RCC 7860 (cell line): ENCODE measurements at regions not wholly inside any gene's neighbourhood (a gene's known extent, or its start where the extent isn't known, plus 50 kb on each side); places are given as distances from the start of the nearest gene placed in this dataset.
"Not testable (repeated sequence)": the region's sequence is repeated elsewhere in the genome, so short reads cannot be mapped to it uniquely, and the experiment has no call there.

Experiments used
- DNase-seq: peaks from one replicate; pipeline ENCODE4 v3.0.0-alpha.2; 2015; ENCODE audit warnings: low spot score
- FAIRE-seq: peaks from 2 replicates; lab custom pipeline; 2012; peaks lifted over from hg19 to GRCh38; lab: Jason Lieb, UNC

DNA sequence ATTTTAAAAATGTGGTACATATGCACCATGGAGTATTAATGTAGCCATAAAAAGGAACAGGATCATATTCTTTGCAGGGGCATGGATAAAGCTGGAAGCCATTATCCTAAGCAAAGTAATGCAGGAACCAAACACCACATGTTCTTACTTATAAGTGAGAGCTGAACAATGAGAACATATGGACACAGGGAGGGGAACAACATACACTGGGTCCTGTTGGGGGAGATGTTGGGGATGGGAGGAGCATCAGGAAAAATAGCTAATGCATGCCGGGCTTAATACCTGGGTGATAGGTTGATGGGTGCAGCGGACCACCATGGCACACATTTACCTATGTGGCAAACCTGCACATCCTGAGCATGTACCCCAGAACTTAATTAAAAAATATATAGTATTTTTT is 352.5 kb upstream of the KAZN start:
- no peak for DNase-seq
- FAIRE-seq: no peak

GRCh38 chr1:14246471-14246870 is 352.0 kb upstream of the KAZN start:
- DNase-seq: no peak
- no peak for FAIRE-seq

DNA sequence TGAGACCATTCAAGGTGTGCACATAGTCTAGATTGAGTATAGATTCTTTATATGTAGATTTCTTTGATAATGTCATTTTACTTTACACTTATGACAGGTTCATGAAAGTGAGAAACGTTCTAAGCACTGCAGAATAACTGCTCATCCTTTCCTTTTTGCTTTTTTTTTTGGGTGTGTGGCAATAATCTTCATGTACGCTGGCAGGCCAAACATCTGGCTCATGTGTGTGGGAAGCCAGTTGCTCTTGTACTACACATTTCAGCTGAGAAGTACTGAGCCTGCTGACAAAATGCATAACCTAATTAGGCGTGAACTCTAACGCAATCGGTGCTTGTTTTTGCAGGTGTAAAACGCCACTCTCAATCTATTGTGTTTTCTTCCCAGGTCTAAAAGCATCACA is 350.8 kb upstream of the KAZN start:
- DNase-seq (no peak), FAIRE-seq (no peak)

GRCh38 chr1:14251871-14252270 is 346.6 kb upstream of the KAZN start:
- FAIRE-seq (no peak), DNase-seq (no peak)

GRCh38 chr1:14253676-14254075 is 344.8 kb upstream of the KAZN start:
- FAIRE-seq: no peak

GRCh38 chr1:14254251-14254650 is 344.2 kb upstream of the KAZN start:
- DNase-seq: no peak
- no peak for FAIRE-seq

More at GRCh38 chr1:14253676-14254075, 344.8 kb upstream of the KAZN start:
- DNase-seq: no peak

DNA sequence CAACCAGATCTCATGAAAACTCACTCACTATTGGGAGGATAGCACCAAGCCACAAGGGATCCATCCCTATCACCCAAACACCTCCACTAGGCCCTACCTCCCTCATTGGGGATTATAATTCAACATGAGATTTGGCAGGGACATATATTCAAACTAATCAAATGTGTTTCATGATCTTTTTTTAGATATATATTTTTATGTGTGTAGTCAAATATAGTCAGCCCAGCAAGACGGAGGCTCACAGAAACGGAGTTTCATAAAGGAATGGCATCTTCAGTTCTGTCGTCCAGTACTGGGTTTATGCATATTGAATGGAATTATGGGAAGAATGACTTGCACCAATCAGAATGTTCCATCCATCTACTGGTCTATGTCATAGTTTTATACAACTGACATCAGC is 343.3 kb upstream of the KAZN start:
- DNase-seq (no peak), FAIRE-seq (no peak)

- FAIRE-seq: peak; percentile 50
- DNase-seq: peak; percentile 34
Measured at GRCh38 chr1:14255711-14256110, 342.8 kb upstream of the KAZN start.

- no peak for FAIRE-seq
- DNase-seq: no peak
Measured at GRCh38 chr1:14259191-14259757, 339.2 kb upstream of the KAZN start.

GRCh38 chr1:14260480-14260879 is 338.0 kb upstream of the KAZN start:
- FAIRE-seq (no peak), DNase-seq (no peak)

- FAIRE-seq: no peak
- DNase-seq: no peak
Measured at GRCh38 chr1:14261395-14261794, 337.1 kb upstream of the KAZN start.

DNA sequence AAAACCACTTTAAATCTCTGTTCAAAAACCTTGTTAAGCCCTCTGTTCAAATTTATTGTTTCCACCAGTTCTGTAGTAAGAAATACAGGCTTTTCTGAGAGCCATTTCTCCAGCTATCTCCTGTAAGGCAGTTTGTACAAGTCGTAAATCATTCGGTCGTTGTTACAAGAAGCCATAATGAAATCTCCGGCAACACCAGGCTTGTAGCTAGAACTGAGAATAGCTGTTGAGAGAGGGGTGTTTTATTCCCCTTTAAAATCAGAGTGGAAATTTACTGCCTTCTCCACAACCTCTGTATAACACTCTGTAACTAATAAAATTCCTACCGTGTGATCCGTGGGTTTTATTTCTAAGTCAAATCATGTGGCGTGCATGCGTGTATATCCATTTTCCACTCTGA is 335.8 kb upstream of the KAZN start:
- no peak for FAIRE-seq

DNA sequence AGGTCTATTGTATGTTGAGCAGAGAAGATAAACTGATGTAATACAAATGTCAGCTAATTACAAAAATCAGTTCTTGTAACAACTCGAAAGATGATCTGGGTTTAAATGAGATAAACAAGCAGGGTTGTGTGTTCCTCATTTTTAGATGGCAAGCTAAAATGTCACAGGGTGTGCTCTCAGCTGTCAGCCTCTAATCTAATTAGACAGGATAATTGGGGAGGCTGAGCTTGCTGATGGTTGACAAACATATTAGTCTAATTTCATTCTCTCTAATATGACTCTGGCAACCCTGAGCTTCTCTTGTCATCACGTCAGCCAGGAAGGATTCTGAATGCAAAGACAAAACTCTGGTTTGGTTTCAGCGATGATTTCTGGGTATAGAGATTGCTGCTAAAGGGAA is 335.3 kb upstream of the KAZN start:
- FAIRE-seq: no peak
- no peak for DNase-seq

More for the DNA sequence above, 335.8 kb upstream of the KAZN start:
- DNase-seq: no peak

- DNase-seq (no peak), FAIRE-seq (no peak)
Measured at GRCh38 chr1:14263671-14264070, 334.8 kb upstream of the KAZN start.

- DNase-seq (no peak), FAIRE-seq (no peak)
Measured at GRCh38 chr1:14265495-14265894, 333.0 kb upstream of the KAZN start.

GRCh38 chr1:14267991-14268390 is 330.5 kb upstream of the KAZN start:
- peak; percentile 68 for DNase-seq
- FAIRE-seq: peak; percentile 78

- no peak for DNase-seq
Measured at GRCh38 chr1:14270821-14271220, 327.7 kb upstream of the KAZN start.

DNA sequence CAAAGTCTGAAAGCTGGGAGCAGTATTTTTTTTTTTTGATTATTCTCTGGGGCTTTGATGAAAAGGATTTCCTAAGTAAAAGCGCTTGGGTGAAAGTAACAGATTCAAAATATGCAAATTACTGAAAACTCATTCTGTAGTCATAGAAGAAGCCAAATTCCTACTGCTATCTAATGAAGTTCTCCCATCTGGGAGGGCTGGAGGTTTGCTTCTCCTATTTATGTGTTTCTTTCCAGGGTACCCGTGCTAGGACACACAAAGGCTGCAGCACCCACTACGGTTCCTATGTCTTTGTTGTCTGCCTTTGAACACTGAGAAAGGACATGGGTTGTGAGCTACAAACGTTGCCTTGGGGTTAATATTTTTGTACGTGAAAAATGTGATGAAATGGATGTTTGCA is 324.7 kb upstream of the KAZN start:
- FAIRE-seq (no peak), DNase-seq (no peak)

More at GRCh38 chr1:14270821-14271220, 327.7 kb upstream of the KAZN start:
- FAIRE-seq: no peak

- DNase-seq, FAIRE-seq: not testable (repeated sequence)
Measured at GRCh38 chr1:14279891-14280290, 318.6 kb upstream of the KAZN start.

- DNase-seq (no peak), FAIRE-seq (no peak)
Measured at GRCh38 chr1:14280909-14281308, 317.6 kb upstream of the KAZN start.

DNA sequence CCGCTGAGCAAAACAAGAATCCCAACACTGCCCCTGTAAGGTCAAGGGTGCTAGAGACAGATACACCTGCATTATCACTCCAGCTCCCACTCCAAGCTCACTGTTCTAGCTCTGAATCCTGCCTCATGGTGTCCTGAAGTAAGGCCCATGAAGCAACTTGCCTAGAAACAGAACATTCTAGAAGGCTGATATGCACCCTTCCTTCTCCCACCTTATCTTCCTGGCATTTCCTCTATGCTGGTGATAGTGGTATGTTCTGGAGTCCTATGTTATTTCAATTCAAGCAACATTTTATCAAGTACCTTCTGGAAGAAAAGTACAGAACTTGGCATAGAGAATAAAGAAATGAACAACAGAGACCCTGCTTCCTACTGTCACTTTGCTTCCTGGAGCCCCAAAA is 317.1 kb upstream of the KAZN start:
- DNase-seq: no peak
- no peak for FAIRE-seq

GRCh38 chr1:14282707-14283106 is 315.8 kb upstream of the KAZN start:
- FAIRE-seq: peak; percentile 58
- peak; percentile 68 for DNase-seq

DNA sequence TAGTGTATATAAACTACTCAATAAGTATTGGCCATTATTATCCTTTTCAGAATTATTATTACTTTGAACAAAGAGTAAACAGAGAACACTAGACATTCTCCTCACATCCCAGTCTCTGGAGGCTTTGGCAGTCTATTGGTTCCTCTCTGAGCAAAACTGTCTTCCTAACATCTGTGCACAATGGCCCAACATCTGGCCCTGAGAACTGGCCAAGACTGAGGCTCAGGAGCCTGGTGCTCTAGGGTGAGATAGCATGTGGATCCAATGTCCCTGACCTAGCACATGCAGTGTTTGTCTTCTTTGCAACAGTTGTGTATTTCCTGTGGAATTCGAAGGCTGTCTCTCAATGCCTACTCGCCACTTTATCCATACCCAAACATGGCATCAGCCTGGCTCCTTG is 313.2 kb upstream of the KAZN start:
- FAIRE-seq (no peak), DNase-seq (no peak)
